ENCODE measurements at regions not wholly inside any gene's neighbourhood (a gene's known extent, or its start where the extent isn't known, plus 50 kb on each side); places are given as distances from the start of the nearest gene placed in this dataset.

GRCh38 chr7:32279500-32279899 is 209.3 kb upstream of the PDE1C start:
- DNase-seq (ENCODE audit: low read depth) = no peak
- H3K4me3 ChIP-seq (ENCODE audit: low read depth, low read length) = no peak overlapping the region
- TF ChIP-seq, protein P1, sequence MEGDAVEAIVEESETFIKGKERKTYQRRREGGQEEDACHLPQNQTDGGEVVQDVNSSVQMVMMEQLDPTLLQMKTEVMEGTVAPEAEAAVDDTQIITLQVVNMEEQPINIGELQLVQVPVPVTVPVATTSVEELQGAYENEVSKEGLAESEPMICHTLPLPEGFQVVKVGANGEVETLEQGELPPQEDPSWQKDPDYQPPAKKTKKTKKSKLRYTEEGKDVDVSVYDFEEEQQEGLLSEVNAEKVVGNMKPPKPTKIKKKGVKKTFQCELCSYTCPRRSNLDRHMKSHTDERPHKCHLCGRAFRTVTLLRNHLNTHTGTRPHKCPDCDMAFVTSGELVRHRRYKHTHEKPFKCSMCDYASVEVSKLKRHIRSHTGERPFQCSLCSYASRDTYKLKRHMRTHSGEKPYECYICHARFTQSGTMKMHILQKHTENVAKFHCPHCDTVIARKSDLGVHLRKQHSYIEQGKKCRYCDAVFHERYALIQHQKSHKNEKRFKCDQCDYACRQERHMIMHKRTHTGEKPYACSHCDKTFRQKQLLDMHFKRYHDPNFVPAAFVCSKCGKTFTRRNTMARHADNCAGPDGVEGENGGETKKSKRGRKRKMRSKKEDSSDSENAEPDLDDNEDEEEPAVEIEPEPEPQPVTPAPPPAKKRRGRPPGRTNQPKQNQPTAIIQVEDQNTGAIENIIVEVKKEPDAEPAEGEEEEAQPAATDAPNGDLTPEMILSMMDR (IDR thresholded peaks at IDR 0.05; ENCODE audit: insufficient read depth, low read length) = no peak

- H3K4me3 ChIP-seq (ENCODE audit: low read depth, low read length) = no peak overlapping the region
- no peak for DNase-seq (ENCODE audit: low read depth)
- TF ChIP-seq, protein P1 (IDR thresholded peaks at IDR 0.05; ENCODE audit: insufficient read depth, low read length) = no peak
Observed at GRCh38 chr7:32275216-32276009, 205.2 kb upstream of the PDE1C start.

GRCh38 chr7:32273297-32273696 is 203.1 kb upstream of the PDE1C start:
- no peak overlapping the region for H3K4me3 ChIP-seq (ENCODE audit: low read depth, low read length)
- TF ChIP-seq, protein P1 (IDR thresholded peaks at IDR 0.05; ENCODE audit: insufficient read depth, low read length) = no peak
- no peak for DNase-seq (ENCODE audit: low read depth)

GRCh38 chr7:32266932-32267475 is 196.8 kb upstream of the PDE1C start:
- TF ChIP-seq, protein P1 (IDR thresholded peaks at IDR 0.05; ENCODE audit: insufficient read depth, low read length) = no peak

DNA sequence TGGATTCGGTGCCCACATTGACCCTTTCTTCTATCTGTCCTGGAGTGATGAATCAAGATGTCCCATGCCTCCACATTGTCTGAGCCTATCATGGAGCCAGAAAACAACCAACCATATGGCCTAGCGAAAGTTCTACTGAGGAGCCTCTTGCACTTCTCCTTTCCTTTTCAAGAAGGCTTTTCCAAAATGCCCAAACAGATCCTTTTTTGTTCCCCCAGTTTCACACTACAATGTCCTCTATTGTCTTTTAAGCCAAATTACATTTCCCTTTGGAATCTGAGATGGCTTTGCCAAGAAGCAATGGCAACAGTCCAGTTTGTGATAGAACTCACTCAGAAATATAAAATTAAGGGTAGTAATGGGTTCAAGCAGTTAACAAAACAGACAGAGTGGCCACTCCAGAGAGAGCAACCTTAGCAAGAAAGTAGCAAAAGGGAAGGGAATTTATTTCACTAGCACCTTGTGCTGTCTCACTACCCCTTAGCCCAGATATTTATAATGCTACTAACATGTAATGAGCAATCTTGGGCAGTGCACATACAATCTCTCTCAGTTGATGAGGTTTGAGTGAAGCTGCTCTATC is 194.6 kb upstream of the PDE1C start:
- TF ChIP-seq, protein P1 (IDR thresholded peaks at IDR 0.05; ENCODE audit: insufficient read depth, low read length) = no peak
- no peak for DNase-seq (ENCODE audit: low read depth)
- no peak overlapping the region for H3K4me3 ChIP-seq (ENCODE audit: low read depth, low read length)

More at GRCh38 chr7:32266932-32267475, 196.8 kb upstream of the PDE1C start:
- no peak overlapping the region for H3K4me3 ChIP-seq (ENCODE audit: low read depth, low read length)
- DNase-seq (ENCODE audit: low read depth) = no peak

- H3K4me3 ChIP-seq (ENCODE audit: low read depth, low read length) = no peak overlapping the region
- TF ChIP-seq, protein P1 (IDR thresholded peaks at IDR 0.05; ENCODE audit: insufficient read depth, low read length) = no peak
- no peak for DNase-seq (ENCODE audit: low read depth)
Observed at GRCh38 chr7:32263611-32264010, 193.4 kb upstream of the PDE1C start.

Data from fibroblast of the aortic adventitia (primary cell).